ENCODE measurements at regions not wholly inside any gene's neighbourhood (a gene's known extent, or its start where the extent isn't known, plus 50 kb on each side); places are given as distances from the start of the nearest gene placed in this dataset.

- Histone ChIP-seq H4K5ac (ENCODE audit: insufficient read length, low read depth, low read length) (no peak overlapping the region), H3K4me1 (replicated peaks in 1 of 4; ENCODE audit: control insufficient read depth in 3 of 4, insufficient read depth in 4 of 4, low read length in 3 of 4) (no peaks in the 10 kb centered on the region), H2AK5ac (ENCODE audit: low read depth, low read length) (no peak overlapping the region), H3K23me2 (ENCODE audit: low read depth, low read length) (no peaks in the 10 kb centered on the region), H2AFZ (ENCODE audit: low read length) (no peak overlapping the region), H3K4me2 (ENCODE audit: insufficient read depth in 1 of 2, low read depth in 2 of 2, low read length in 2 of 2) (no peak overlapping the region), H2BK5ac (ENCODE audit: low read depth, low read length) (no peak overlapping the region), H3K4me3 (ENCODE audit: extremely low read depth in 1 of 4, insufficient read depth in 2 of 4, low read depth in 3 of 4, low read length in 4 of 4) (no peak overlapping the region), H4K20me1 (replicated peaks in 1 of 2; ENCODE audit: control insufficient read depth in 1 of 2, insufficient read depth in 2 of 2, low read length in 2 of 2) (no peaks in the 10 kb centered on the region), H3K14ac (ENCODE audit: insufficient read length) (no peak overlapping the region), H3K27ac (ENCODE audit: low read depth, low read length) (no peak overlapping the region), H3K27me3 (replicated peaks in 1 of 4; ENCODE audit: control insufficient read depth in 3 of 4, extremely low read depth in 1 of 4, insufficient read depth in 3 of 4, low read length in 3 of 4) (no peaks in the 10 kb centered on the region), H4K8ac (ENCODE audit: extremely low read depth, insufficient read depth, low read length) (no peak overlapping the region), H3K9ac (replicated peaks in 1 of 4; ENCODE audit: extremely low read depth in 1 of 4, low read depth in 3 of 4, low read length in 3 of 4) (no peak overlapping the region), H3K9me3 (ENCODE audit: insufficient read depth in 2 of 2, low read depth in 1 of 2, low read length in 1 of 2) (no peaks in the 10 kb centered on the region), H2BK20ac (ENCODE audit: low read length) (no peak overlapping the region), H2BK120ac (replicated peaks; ENCODE audit: low read depth, low read length) (no peak overlapping the region), H2BK12ac (ENCODE audit: low read depth, low read length) (no peak overlapping the region), H3K23ac (ENCODE audit: insufficient read length) (no peak overlapping the region), H3K79me2 (ENCODE audit: control insufficient read depth in 1 of 2, insufficient read depth in 2 of 2, low read length in 2 of 2) (no peaks in the 10 kb centered on the region), H2BK15ac (ENCODE audit: low read length) (no peak overlapping the region), H4K91ac (replicated peaks; ENCODE audit: insufficient read length, low read length) (no peak overlapping the region), H3K79me1 (ENCODE audit: low read depth, low read length) (no peaks in the 10 kb centered on the region; the same call in none of the 2 replicates), H3K56ac (replicated peaks; ENCODE audit: insufficient read length, low read depth, low read length) (no peak overlapping the region), H3K36me3 (ENCODE audit: control insufficient read depth in 2 of 4, insufficient read depth in 4 of 4, low read length in 3 of 4) (no peaks in the 10 kb centered on the region), H3K4ac (replicated peaks; ENCODE audit: insufficient read length, low read depth, low read length) (no peak overlapping the region), H3K18ac (ENCODE audit: extremely low read depth, low read length) (no peak overlapping the region)
- no peak for FAIRE-seq
- CTCF ChIA-PET (ENCODE audit: partially characterized antibody) = interaction anchor here (0.9 kb wide), 1 partner anchor 39 kb away, joined by 3 read pairs; no protein-coding TSS in a partner anchor
- no peak for DNase-seq (ENCODE audit: low read depth in 1 of 2, low spot score in 2 of 2)
- POLR2A ChIA-PET (ENCODE audit: partially characterized antibody) = no interaction called here
- WGBS, 2 experiments (ENCODE audit: extremely low coverage in 1 of 2, insufficient coverage in 1 of 2, insufficient read length in 1 of 2, insufficient replicate concordance in 2 of 2, low coverage in 1 of 2, low lambda C conversion rate in 2 of 2, missing lambda C conversion rate in 1 of 2) = 86% methylated on average over 3 of the region's 3 CpGs; no CpG with 5 or more reads in 1 of the 2 experiments
- TF ChIP-seq BCL11A (IDR thresholded peaks at IDR 0.05; ENCODE audit: low read depth in 2 of 2, low read length in 2 of 2) (no peak), CEBPB (IDR thresholded peaks at IDR 0.05; ENCODE audit: low read depth, low read length) (no peak), TCF12 (IDR thresholded peaks at IDR 0.05; ENCODE audit: low read depth, low read length) (no peak), JUN (IDR thresholded peaks at IDR 0.05; ENCODE audit: low read depth, low read length) (no peak), CBX5 (IDR thresholded peaks at IDR 0.05; ENCODE audit: low read depth, low read length) (no peak)
Observed at GRCh38 chr10:21039721-21040120, 142.6 kb upstream of the NEBL start.
